ENCODE measurements at regions not wholly inside any gene's neighbourhood (a gene's known extent, or its start where the extent isn't known, plus 50 kb on each side); places are given as distances from the start of the nearest gene placed in this dataset.

- no peak for DNase-seq (ENCODE audit: low spot score)
These were observed 76.0 kb downstream of the FAM124B start for GRCh38 chr2:224325941-224326340.

- DNase-seq (ENCODE audit: low spot score), result no peak
These were observed 77.3 kb downstream of the FAM124B start for GRCh38 chr2:224324604-224325003.

GRCh38 chr2:224320660-224321059, 81.2 kb downstream of the FAM124B start:
- DNase-seq (ENCODE audit: low spot score), result no peak

GRCh38 chr2:224319750-224320149, 82.2 kb downstream of the FAM124B start:
- no peak for DNase-seq (ENCODE audit: low spot score)

- no peak for DNase-seq (ENCODE audit: low spot score)
These were observed 89.2 kb downstream of the FAM124B start for GRCh38 chr2:224312741-224313140.

GRCh38 chr2:224310943-224311625, 90.8 kb downstream of the FAM124B start:
- peak; percentile 62 for DNase-seq (ENCODE audit: low spot score)

GRCh38 chr2:224309176-224309575, 92.7 kb downstream of the FAM124B start:
- peak; percentile 30 for DNase-seq (ENCODE audit: low spot score)

GRCh38 chr2:224308272-224308911, 93.5 kb downstream of the FAM124B start:
- no peak for DNase-seq (ENCODE audit: low spot score)

GRCh38 chr2:224302952-224303351, 99.0 kb downstream of the FAM124B start:
- DNase-seq (ENCODE audit: low spot score), result no peak

GRCh38 chr2:224293976-224294375, 107.9 kb downstream of the FAM124B start:
- no peak for DNase-seq (ENCODE audit: low spot score)

- DNase-seq (ENCODE audit: low spot score), result no peak
These were observed 114.4 kb downstream of the FAM124B start for GRCh38 chr2:224287531-224287930.

- DNase-seq (ENCODE audit: low spot score), result peak; percentile 48
These were observed 115.0 kb downstream of the FAM124B start for GRCh38 chr2:224286923-224287322.

GRCh38 chr2:224284134-224284946, 117.6 kb downstream of the FAM124B start:
- DNase-seq (ENCODE audit: low spot score), result peak; percentile 29

- DNase-seq (ENCODE audit: low spot score), result no peak
These were observed 118.4 kb downstream of the FAM124B start for GRCh38 chr2:224283466-224283965.

- no peak for DNase-seq (ENCODE audit: low spot score)
These were observed 120.5 kb downstream of the FAM124B start for GRCh38 chr2:224281374-224281773.

GRCh38 chr2:224278531-224278930, 123.4 kb downstream of the FAM124B start:
- peak; percentile 57 for DNase-seq (ENCODE audit: low spot score)

- DNase-seq (ENCODE audit: low spot score), result no peak
These were observed 125.7 kb downstream of the FAM124B start for GRCh38 chr2:224276251-224276650.

GRCh38 chr2:224272237-224272910, 129.5 kb downstream of the FAM124B start:
- DNase-seq (ENCODE audit: low spot score), result no peak

- no peak for DNase-seq (ENCODE audit: low spot score)
These were observed 130.2 kb downstream of the FAM124B start for GRCh38 chr2:224271617-224272236.

- peak; percentile 45 for DNase-seq (ENCODE audit: low spot score)
These were observed 133.5 kb downstream of the FAM124B start for GRCh38 chr2:224268441-224268840.

- no peak for DNase-seq (ENCODE audit: low spot score)
These were observed 137.6 kb downstream of the FAM124B start for GRCh38 chr2:224264259-224264658.

Measured in AG08395 (cell line).